ENCODE measurements at regions not wholly inside any gene's neighbourhood (a gene's known extent, or its start where the extent isn't known, plus 50 kb on each side); places are given as distances from the start of the nearest gene placed in this dataset.

DNA sequence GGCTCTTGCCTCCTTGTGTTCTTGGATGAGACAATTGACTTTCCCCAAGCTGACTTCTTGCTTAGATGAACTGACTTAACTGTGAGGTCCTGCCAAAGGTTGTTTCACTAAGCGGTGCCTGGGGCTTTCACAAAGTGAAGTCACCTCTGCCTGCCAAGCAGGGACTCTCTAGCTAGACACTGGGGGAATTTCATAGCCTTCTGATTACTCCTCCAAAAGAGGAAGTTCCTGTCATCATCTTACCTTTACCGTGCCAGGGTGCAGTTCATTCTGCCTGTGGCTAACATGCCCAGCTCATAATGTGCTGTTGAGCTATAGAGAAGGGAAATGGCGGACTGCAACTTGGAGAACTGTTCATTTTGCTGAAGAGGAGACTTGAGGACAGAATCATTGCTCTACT lies 472.0 kb upstream of the WWC1 start:
- Histone ChIP-seq H3K4me3 (ENCODE audit: low read length) (no peak overlapping the region), H3K4me1 (ENCODE audit: control insufficient read depth, insufficient read depth, low read length) (peaks cover 10% of the 10 kb centered on the region), H3K9ac (ENCODE audit: extremely low read depth, low read length, poor library complexity, severe bottlenecking) (no peak overlapping the region), H3K9me3 (ENCODE audit: control insufficient read depth, low read length) (peaks cover 25% of the 10 kb centered on the region), H3K36me3 (ENCODE audit: control insufficient read depth, insufficient read depth, low read length) (no peaks in the 10 kb centered on the region), H3K27me3 (ENCODE audit: control insufficient read depth, insufficient read depth, low read length, poor library complexity, severe bottlenecking) (no peaks in the 10 kb centered on the region), H3K27ac (ENCODE audit: low read depth, low read length) (no peak overlapping the region)
- 84 to 95% methylated on average over 2 to 3 of the region's 3 CpGs for WGBS, 2 experiments (ENCODE audit: insufficient coverage in 1 of 2, insufficient read length in 1 of 2)
- no peaks in the 10 kb centered on the region for H3K36me3 Mint-ChIP-seq (ENCODE audit: low read depth)
- DNase-seq = no peak
- peaks cover 14% of the 10 kb centered on the region for H3K9me3 Mint-ChIP-seq
- no peak overlapping the region for H3K27ac Mint-ChIP-seq
- H3K27me3 Mint-ChIP-seq (ENCODE audit: insufficient read depth) = no peaks in the 10 kb centered on the region
- no peak for TF ChIP-seq CTCF (conservative IDR thresholded peaks at IDR 0.05)
- H3K4me3 Mint-ChIP-seq = no peak overlapping the region
- peaks cover 23% of the 10 kb centered on the region for H3K4me1 Mint-ChIP-seq

GRCh38 chr5:167820101-167820990 lies 471.1 kb upstream of the WWC1 start:
- peaks cover 23% of the 10 kb centered on the region for H3K4me1 Mint-ChIP-seq
- no peaks in the 10 kb centered on the region for H3K36me3 ChIP-seq (ENCODE audit: control insufficient read depth, insufficient read depth, low read length)
- H3K4me3 Mint-ChIP-seq = no peak overlapping the region
- H3K4me3 ChIP-seq (ENCODE audit: low read length) = peak overlapping the region; percentile 56
- no peaks in the 10 kb centered on the region for H3K27me3 Mint-ChIP-seq (ENCODE audit: insufficient read depth)
- peaks cover 21% of the 10 kb centered on the region for H3K9me3 ChIP-seq (ENCODE audit: control insufficient read depth, low read length)
- no peak overlapping the region for H3K9ac ChIP-seq (ENCODE audit: extremely low read depth, low read length, poor library complexity, severe bottlenecking)
- no peaks in the 10 kb centered on the region for H3K36me3 Mint-ChIP-seq (ENCODE audit: low read depth)
- no peaks in the 10 kb centered on the region for H3K27me3 ChIP-seq (ENCODE audit: control insufficient read depth, insufficient read depth, low read length, poor library complexity, severe bottlenecking)
- H3K27ac ChIP-seq (ENCODE audit: low read depth, low read length) = no peak overlapping the region
- TF ChIP-seq CTCF (conservative IDR thresholded peaks at IDR 0.05) = no peak
- H3K9me3 Mint-ChIP-seq = peaks cover 10% of the 10 kb centered on the region
- peaks cover 10% of the 10 kb centered on the region for H3K4me1 ChIP-seq (ENCODE audit: control insufficient read depth, insufficient read depth, low read length)
- no peak overlapping the region for H3K27ac Mint-ChIP-seq
- DNase-seq = no peak
- WGBS, 2 experiments (ENCODE audit: insufficient coverage in 1 of 2, insufficient read length in 1 of 2) = 87 to 89% methylated on average over 10 to 12 of the region's 12 CpGs

DNA sequence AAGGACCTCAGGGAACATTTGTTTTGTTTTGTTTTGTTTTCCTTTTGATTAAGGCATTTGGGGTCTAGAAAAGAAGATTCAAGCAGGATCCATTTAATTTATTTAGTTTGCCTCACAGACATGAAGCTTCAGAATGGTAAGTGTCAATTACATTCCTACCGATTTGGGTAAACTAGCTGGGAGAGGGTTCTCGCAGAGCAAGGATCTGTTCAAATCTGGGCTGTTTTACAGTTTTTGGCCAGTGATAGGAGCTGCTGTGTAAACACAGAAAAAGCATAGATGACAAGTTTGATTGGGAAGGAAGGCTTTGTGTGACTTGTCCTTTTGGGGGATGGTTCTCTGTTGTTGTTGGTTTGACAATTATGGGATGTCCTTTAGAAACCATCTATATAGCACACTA lies 470.3 kb upstream of the WWC1 start:
- Histone ChIP-seq H3K27ac (ENCODE audit: low read depth, low read length) (no peak overlapping the region), H3K9ac (ENCODE audit: extremely low read depth, low read length, poor library complexity, severe bottlenecking) (no peak overlapping the region), H3K27me3 (ENCODE audit: control insufficient read depth, insufficient read depth, low read length, poor library complexity, severe bottlenecking) (no peaks in the 10 kb centered on the region), H3K36me3 (ENCODE audit: control insufficient read depth, insufficient read depth, low read length) (no peaks in the 10 kb centered on the region), H3K4me3 (ENCODE audit: low read length) (peak overlapping the region; percentile 56), H3K4me1 (ENCODE audit: control insufficient read depth, insufficient read depth, low read length) (peaks cover 10% of the 10 kb centered on the region), H3K9me3 (ENCODE audit: control insufficient read depth, low read length) (peaks cover 13% of the 10 kb centered on the region)
- no peaks in the 10 kb centered on the region for H3K36me3 Mint-ChIP-seq (ENCODE audit: low read depth)
- peaks cover 28% of the 10 kb centered on the region for H3K4me1 Mint-ChIP-seq
- no peak overlapping the region for H3K4me3 Mint-ChIP-seq
- DNase-seq = no peak
- no peak for TF ChIP-seq CTCF (conservative IDR thresholded peaks at IDR 0.05)
- 80 to 85% methylated on average over 2 of the region's 2 CpGs for WGBS, 2 experiments (ENCODE audit: insufficient coverage in 1 of 2, insufficient read length in 1 of 2)
- peaks cover 8% of the 10 kb centered on the region for H3K9me3 Mint-ChIP-seq
- H3K27ac Mint-ChIP-seq = no peak overlapping the region
- no peaks in the 10 kb centered on the region for H3K27me3 Mint-ChIP-seq (ENCODE audit: insufficient read depth)

Measured in endodermal cell (in vitro differentiated cells).